HepG2 (cell line): ENCODE measurements at regions not wholly inside any gene's neighbourhood (a gene's known extent, or its start where the extent isn't known, plus 50 kb on each side); places are given as distances from the start of the nearest gene placed in this dataset.

Source experiments
- ATAC-seq: fragments of 200-7000 bp; cut with Tn5 transposase; 3 replicates; pipeline ENCODE4 v1.9.1; 2020; ENCODE audit warnings: mild to moderate bottlenecking, moderate library complexity
- BruUV-seq: library from RNA; stranded (reverse); fragments of 400-500 nt; replicated peaks from 2 replicates; lab custom pipeline; 2021; lab: Mats Ljungman, UMichigan
- CTCF ChIA-PET: fragments of 300-600 bp; formaldehyde crosslinking; extraction: SDS; loops from one replicate; lab custom pipeline; 2021; ENCODE audit warnings: low total read pairs, inconsistent platforms, low intra/inter-chr PET ratio; lab: Yijun Ruan, JAX
- POLR2A ChIA-PET: fragments of 350-600 bp; sonication (Branson Sonifier 250); formaldehyde crosslinking; loops from one replicate; lab custom pipeline; 2020; ENCODE audit warnings: antibody characterized with exemption, inconsistent platforms; lab: Yijun Ruan, JAX
- DNase-seq: peaks from one replicate; pipeline ENCODE4 v3.0.0-alpha.2; 2015; ENCODE audit warnings: low spot score
- FAIRE-seq: peaks from 3 replicates; lab custom pipeline; 2011; peaks lifted over from hg19 to GRCh38; lab: Jason Lieb, UNC
- H2AFZ ChIP-seq: one replicate; pipeline ENCODE4 v1.6.1; 2011; ENCODE audit warnings: low read length, inconsistent platforms
- H3K27ac ChIP-seq: fragments of 300-600 bp; 3 replicates; pipeline ENCODE4 v1.8.0; 2011; ENCODE audit warnings: mixed run types, mild to moderate bottlenecking, mixed read lengths, low read length, inconsistent platforms; ENCODE audit not compliant: insufficient read depth; ENCODE audit errors: extremely low read length
- H3K27me3 ChIP-seq, 2 experiments: fragments of 200-600 bp in 1 of 2; 2 replicates in 1 of 2; 3 replicates in 1 of 2; pipeline versions ENCODE4 v1.6.0 to v1.8.0; 2011; ENCODE audit warnings: low read length in 2 of 2, mild to moderate bottlenecking in 2 of 2, moderate library complexity in 2 of 2, inconsistent platforms in 1 of 2; ENCODE audit not compliant: insufficient read depth in 2 of 2, control insufficient read depth in 1 of 2
- H3K36me3 ChIP-seq, 2 experiments: fragments of 200-600 bp in 1 of 2; replicated peaks in 1 of 2; 2 replicates in 1 of 2; 3 replicates in 1 of 2; pipeline versions ENCODE4 v1.5.1 to v1.8.0; 2011; ENCODE audit warnings: low read length in 2 of 2, inconsistent platforms in 1 of 2; ENCODE audit not compliant: insufficient read depth in 2 of 2, control insufficient read depth in 1 of 2
- H3K4me1 ChIP-seq: 2 replicates; pipeline ENCODE4 v1.5.1; 2012; ENCODE audit warnings: low read length, inconsistent platforms; ENCODE audit not compliant: insufficient read depth
- H3K4me2 ChIP-seq: 2 replicates; pipeline ENCODE4 v1.6.0; 2011; ENCODE audit warnings: low read depth, low read length, inconsistent platforms
- H3K4me3 ChIP-seq, 3 experiments: fragments of 200-600 bp in 1 of 3; sonication (generic), shearing (Covaris generic) in 1 of 3; replicated peaks in 1 of 3; 2 replicates each; pipeline ENCODE4 v1.5.1; 2011 to 2016; ENCODE audit warnings: low read length in 3 of 3, inconsistent platforms in 2 of 3, low read depth in 2 of 3, mild to moderate bottlenecking in 2 of 3, control low read depth in 1 of 3, mixed read lengths in 1 of 3; ENCODE audit not compliant: insufficient read depth in 1 of 3
- H3K79me2 ChIP-seq: one replicate; pipeline ENCODE4 v1.6.1; 2011; ENCODE audit warnings: low read length, inconsistent platforms; ENCODE audit not compliant: insufficient read depth
- H3K9ac ChIP-seq: 2 replicates; pipeline ENCODE4 v1.6.0; 2011; ENCODE audit warnings: mild to moderate bottlenecking, low read depth, low read length, inconsistent platforms; ENCODE audit not compliant: insufficient read depth
- H3K9me3 ChIP-seq: 2 replicates; pipeline ENCODE4 v1.5.1; 2012; ENCODE audit warnings: mild to moderate bottlenecking, low read length
- H4K20me1 ChIP-seq: 2 replicates; pipeline ENCODE4 v1.6.0; 2011; ENCODE audit warnings: inconsistent platforms, mild to moderate bottlenecking, low read length, moderate library complexity; ENCODE audit not compliant: insufficient read depth
- AKNA ChIP-seq: sonication (generic); formaldehyde crosslinking; IDR thresholded peaks from 2 replicates; pipeline ENCODE4 v1.4.0; 2020; ENCODE audit warnings: missing genetic modification reagents, borderline replicate concordance
- BRF2 ChIP-seq: sonication (generic); formaldehyde crosslinking; IDR thresholded peaks from 2 replicates; pipeline ENCODE4 v1.8.1; 2022; ENCODE audit warnings: mild to moderate bottlenecking, missing genetic modification reagents
- CTCF ChIP-seq: sonication (generic); formaldehyde crosslinking; IDR thresholded peaks from 2 replicates; pipeline ENCODE4 v1.5.0; 2020; ENCODE audit warnings: mild to moderate bottlenecking, missing genetic modification reagents, moderate library complexity
- HIC2 ChIP-seq: sonication (generic); formaldehyde crosslinking; IDR thresholded peaks from 2 replicates; pipeline ENCODE4 v1.9.0; 2022; ENCODE audit warnings: low read depth, missing genetic modification reagents
- JARID2 ChIP-seq: sonication (generic); formaldehyde crosslinking; IDR thresholded peaks from 2 replicates; pipeline ENCODE4 v1.8.1; 2023; ENCODE audit warnings: missing genetic modification reagents, inconsistent platforms; ENCODE audit not compliant: insufficient replicate concordance
- KAT7 ChIP-seq: IDR thresholded peaks from 2 replicates; pipeline ENCODE4 v1.6.1; 2018; ENCODE audit warnings: borderline replicate concordance, missing compliant biosample characterization
- PRMT3 ChIP-seq: sonication (generic); formaldehyde crosslinking; IDR thresholded peaks from 2 replicates; pipeline ENCODE4 v1.8.1; 2022; ENCODE audit warnings: low read depth, mild to moderate bottlenecking, moderate library complexity, missing genetic modification reagents, borderline replicate concordance
- SIN3B ChIP-seq: fragments of 150-350 bp; IDR thresholded peaks from 2 replicates; pipeline ENCODE4 v1.6.1; 2014; ENCODE audit warnings: low read length
- ZNF350 ChIP-seq: sonication (generic); formaldehyde crosslinking; IDR thresholded peaks from 2 replicates; pipeline ENCODE4 v1.4.0; 2020; ENCODE audit warnings: mild to moderate bottlenecking, low read depth, missing genetic modification reagents, borderline replicate concordance
- ZNF570 ChIP-seq: sonication (generic); formaldehyde crosslinking; IDR thresholded peaks from 2 replicates; pipeline ENCODE4 v1.4.0; 2020; ENCODE audit warnings: mild to moderate bottlenecking, missing genetic modification reagents, borderline replicate concordance
- WGBS: methylation state at CpG from one replicate; pipeline ENCODE4 v1.1.6; 2017; ENCODE audit warnings: low lambda C conversion rate; 5-methylcytosine and 5-hydroxymethylcytosine counted together
- in situ Hi-C: cut with HindIII; loops from 2 replicates; pipeline ENCODE4 v1.10.0; 2017; ENCODE audit warnings: low pct_unique_long_range_greater_than_20kb; ENCODE audit not compliant: extremely low pct_ligation_motif_present
- intact Hi-C: fragments of 100-400 bp; cut with micrococcal nuclease; formaldehyde crosslinking; loops from one replicate; pipeline ENCODE4 v1.10.0; 2022; ENCODE audit not compliant: unreplicated experiment

DNA sequence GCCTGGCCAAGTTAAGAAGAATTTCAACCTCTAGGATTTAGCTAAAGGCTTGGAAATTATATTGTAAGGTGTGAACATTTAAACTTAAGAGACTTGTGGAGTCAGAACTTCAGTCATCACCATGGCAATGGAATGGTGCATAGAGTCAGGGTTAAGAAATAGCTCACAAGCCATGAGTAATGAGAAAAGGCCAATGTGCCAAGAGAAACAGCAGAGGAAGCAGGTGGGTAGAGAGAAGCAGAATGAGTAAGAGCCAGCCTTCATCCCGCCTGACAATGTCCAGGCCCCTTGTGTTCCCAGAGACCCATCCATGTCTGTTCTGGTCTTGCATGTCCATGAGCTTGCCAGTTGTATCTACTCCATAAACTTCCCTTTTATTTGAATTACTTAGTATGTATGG is 62.6 kb upstream of the TBX20 start:
- no peak overlapping the region for H3K4me3 ChIP-seq
- H3K4me2 ChIP-seq, result no peak overlapping the region
- H2AFZ ChIP-seq, result no peak overlapping the region
- no peaks in the 10 kb centered on the region for H3K36me3 ChIP-seq
- TF ChIP-seq SIN3B (no peak), BRF2 (CRISPR knock-in tag) (no peak), KAT7 (CRISPR knock-in tag) (no peak), ZNF350 (no peak), HIC2 (CRISPR knock-in tag) (no peak), PRMT3 (no peak), JARID2 (CRISPR knock-in tag) (no peak), CTCF (CRISPR knock-in tag) (no peak), AKNA (no peak), ZNF570 (CRISPR knock-in tag) (no peak)
- no peaks in the 10 kb centered on the region for H3K27me3 ChIP-seq
- ATAC-seq (no peak), DNase-seq (no peak), FAIRE-seq (no peak)
- ChIA-PET POLR2A (no interaction called here), CTCF (no interaction called here)
- no peaks in the 10 kb centered on the region for H4K20me1 ChIP-seq
- H3K79me2 ChIP-seq, result no peaks in the 10 kb centered on the region
- no peak overlapping the region for H3K9ac ChIP-seq
- H3K4me1 ChIP-seq, result no peaks in the 10 kb centered on the region
- no TSS peak for BruUV-seq
- no peak overlapping the region for H3K27ac ChIP-seq
- WGBS, result 29% methylated on average over 1 of the region's 1 CpG
- in situ Hi-C loops (no loop called here), intact Hi-C loops (no loop called here)
- H3K9me3 ChIP-seq, result no peaks in the 10 kb centered on the region
